ENCODE measurements at regions not wholly inside any gene's neighbourhood (a gene's known extent, or its start where the extent isn't known, plus 50 kb on each side); places are given as distances from the start of the nearest gene placed in this dataset.

DNA sequence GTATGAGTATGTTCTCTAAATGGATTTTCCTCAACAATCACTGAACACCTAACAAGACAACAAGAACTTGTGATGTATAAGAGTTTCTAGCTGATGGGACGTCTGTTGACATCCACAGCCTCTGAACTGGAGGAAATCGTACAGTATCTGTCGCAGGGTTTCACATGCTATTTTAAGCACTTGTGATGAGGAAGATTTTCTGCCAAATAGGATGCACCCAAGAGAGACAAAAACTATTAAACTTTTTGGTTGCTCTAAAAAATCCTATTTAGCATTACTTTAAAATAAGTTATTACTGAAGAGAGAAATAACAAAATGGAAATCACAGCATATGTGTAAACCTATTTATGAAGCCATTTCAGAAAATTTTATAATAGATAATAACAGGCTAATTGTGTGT is 356.1 kb upstream of the SLC7A11 start:
- TF ChIP-seq, protein P1, sequence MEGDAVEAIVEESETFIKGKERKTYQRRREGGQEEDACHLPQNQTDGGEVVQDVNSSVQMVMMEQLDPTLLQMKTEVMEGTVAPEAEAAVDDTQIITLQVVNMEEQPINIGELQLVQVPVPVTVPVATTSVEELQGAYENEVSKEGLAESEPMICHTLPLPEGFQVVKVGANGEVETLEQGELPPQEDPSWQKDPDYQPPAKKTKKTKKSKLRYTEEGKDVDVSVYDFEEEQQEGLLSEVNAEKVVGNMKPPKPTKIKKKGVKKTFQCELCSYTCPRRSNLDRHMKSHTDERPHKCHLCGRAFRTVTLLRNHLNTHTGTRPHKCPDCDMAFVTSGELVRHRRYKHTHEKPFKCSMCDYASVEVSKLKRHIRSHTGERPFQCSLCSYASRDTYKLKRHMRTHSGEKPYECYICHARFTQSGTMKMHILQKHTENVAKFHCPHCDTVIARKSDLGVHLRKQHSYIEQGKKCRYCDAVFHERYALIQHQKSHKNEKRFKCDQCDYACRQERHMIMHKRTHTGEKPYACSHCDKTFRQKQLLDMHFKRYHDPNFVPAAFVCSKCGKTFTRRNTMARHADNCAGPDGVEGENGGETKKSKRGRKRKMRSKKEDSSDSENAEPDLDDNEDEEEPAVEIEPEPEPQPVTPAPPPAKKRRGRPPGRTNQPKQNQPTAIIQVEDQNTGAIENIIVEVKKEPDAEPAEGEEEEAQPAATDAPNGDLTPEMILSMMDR (IDR thresholded peaks at IDR 0.05), result no peak
- TF ChIP-seq POLR2A (IDR thresholded peaks at IDR 0.05), result no peak
